ENCODE measurements at regions not wholly inside any gene's neighbourhood (a gene's known extent, or its start where the extent isn't known, plus 50 kb on each side); places are given as distances from the start of the nearest gene placed in this dataset.
"Not testable (repeated sequence)": the region's sequence is repeated elsewhere in the genome, so short reads cannot be mapped to it uniquely, and the experiment has no call there.

- ATAC-seq: not testable (repeated sequence)
Observed at GRCh38 chr9:41754403-41754802, 374.8 kb downstream of the CNTNAP3B start.

DNA sequence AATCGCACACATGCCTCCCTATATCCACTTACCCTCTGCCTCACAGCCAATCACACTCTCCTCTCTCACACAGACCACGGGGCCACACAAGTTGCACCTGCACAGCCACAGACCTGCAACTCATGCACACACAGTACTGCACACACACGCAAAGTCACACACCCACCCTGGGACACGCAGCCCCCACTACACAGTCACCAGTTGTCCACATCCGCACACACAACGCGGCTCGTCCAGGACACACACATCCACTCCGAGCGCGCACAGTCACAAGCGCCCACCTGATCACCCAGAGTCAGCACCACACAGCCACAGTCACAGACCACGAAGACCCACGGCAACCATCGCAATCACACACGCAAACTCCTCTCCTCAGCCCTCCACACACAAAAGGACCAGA, 387.3 kb downstream of the CNTNAP3B start:
- ATAC-seq: not testable (repeated sequence)

GRCh38 chr9:41741173-41741572, 388.1 kb downstream of the CNTNAP3B start:
- ATAC-seq: not testable (repeated sequence)

DNA sequence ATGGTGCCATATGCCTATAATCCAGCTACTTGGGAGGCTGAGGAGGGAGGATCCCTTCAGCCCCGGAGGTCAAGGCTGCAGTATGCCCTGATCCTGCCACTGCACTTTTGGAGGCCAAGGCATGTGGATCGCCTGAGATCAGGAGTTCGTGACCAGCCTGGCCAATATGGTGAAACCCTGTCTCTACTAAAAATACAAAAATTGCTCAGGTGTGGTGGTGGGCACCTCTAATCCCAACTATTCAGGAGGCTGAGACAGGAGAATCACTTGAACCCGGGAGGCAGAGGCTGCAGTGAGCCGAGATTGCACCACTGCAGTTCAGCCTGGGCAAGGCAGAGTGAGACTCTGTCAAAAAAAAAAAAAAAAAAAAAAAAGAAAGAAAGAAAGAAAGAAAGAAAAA, 390.5 kb downstream of the CNTNAP3B start:
- not testable (repeated sequence) for ATAC-seq

GRCh38 chr9:41699190-41699589, 430.0 kb downstream of the CNTNAP3B start:
- ATAC-seq: not testable (repeated sequence)

GRCh38 chr9:41697080-41697479, 432.1 kb downstream of the CNTNAP3B start:
- ATAC-seq: not testable (repeated sequence)

- not testable (repeated sequence) for ATAC-seq
Observed at GRCh38 chr9:41679312-41679711, 449.9 kb downstream of the CNTNAP3B start.

DNA sequence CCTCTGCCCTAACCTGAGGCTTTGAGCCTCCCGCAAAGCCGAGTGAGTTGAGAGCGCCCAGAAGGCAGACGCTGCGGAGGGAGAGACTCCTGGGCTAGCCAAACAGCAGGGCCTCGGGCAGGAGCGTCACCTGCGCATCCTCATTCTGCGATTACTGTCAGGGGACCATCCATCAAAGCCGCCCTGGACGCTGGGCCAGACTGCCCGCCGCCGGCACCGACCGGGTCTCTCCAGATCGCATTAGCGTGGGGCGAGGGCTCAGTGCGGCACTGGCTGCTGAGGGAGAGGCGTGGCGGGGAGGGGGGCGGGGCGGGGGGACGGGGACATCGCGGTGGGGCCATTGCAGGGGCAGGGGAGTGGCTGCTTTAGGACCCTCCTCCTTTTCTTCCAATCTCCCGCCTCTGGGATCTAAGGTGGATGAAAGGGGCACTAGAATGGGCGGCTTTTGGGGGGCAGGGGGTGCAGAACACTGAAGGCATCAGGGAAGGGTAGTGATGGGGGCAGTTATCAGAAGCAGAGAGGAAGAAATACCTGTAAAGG, 465.7 kb downstream of the CNTNAP3B start:
- not testable (repeated sequence) for ATAC-seq

DNA sequence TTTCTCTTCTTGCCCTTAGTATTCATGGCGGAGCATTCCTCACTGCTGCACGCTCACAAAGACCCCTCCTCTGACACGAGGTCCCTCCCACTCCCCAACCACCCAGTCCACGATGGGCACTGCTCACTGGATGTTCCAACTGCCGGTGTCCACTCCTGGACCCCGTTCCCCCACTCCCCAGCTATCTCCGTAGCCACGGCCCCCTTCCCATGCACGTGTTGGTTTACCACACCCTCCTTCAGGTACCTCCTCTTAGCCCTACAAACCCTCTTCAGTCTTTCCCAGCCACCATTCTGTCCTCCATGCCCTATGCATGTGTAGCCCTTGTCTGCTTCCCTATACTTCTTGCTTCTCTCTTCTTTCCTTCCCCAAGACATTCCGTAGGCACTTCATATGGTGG, 469.6 kb upstream of the ZNG1F start:
- not testable (repeated sequence) for ATAC-seq

DNA sequence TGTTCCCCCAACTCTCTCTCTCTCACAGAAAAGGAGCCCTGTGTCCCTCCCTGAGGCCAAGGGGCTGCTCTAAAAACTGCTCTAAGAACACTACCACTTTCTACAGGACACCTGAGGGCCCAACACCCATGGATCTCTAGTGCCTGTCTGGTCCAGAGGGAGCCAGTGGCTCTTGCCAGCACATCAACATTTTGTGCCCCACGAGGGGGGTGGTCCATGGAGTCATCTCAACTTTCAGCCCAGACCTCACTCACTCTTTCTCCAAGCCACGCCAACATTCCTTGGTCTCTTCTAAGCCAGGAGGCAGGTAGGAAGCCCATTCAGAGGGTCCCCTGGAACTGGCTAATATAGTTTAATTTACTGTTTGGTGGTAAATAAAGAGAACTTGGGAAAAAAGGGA, 469.0 kb upstream of the ZNG1F start:
- not testable (repeated sequence) for ATAC-seq

- ATAC-seq: not testable (repeated sequence)
Observed at GRCh38 chr9:41657141-41657540, 468.0 kb upstream of the ZNG1F start.

- ATAC-seq: not testable (repeated sequence)
Observed at GRCh38 chr9:41655071-41655554, 466.0 kb upstream of the ZNG1F start.

GRCh38 chr9:41654349-41654748, 465.2 kb upstream of the ZNG1F start:
- ATAC-seq: not testable (repeated sequence)

DNA sequence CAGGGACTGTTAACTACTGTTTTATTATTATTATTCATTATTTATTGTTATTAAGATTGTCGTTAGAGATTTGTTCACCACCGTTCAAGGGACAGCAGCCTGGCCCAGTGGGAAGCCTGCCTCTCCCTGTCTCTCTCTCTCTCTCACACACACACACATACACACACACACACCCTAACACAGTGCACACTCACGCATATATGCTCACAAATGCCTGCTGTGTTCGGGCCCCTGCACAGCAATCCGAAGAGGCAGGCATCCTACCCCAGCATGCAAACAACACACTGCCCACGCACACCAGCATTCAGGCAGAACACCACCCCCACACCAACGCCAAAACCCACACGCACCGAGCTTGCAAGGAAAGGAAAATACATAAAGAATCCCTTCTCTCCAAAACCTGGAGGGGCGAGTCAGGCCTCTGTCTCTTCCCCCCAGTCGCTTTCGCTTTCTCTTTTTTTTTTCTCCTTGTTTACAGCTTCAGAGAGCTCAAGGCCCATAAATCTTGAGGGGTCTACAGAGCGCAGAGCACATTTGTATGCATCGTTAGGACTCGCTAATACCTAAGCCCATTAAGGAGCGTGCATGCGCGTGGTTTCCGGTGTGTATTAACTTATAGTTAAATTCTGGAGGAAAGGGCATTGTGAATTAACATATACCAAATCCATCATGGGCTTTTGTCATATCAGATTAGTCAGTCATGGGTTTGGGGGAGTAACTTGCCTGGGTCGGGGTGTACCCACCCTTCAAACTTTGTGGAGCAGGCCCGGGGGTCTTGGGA, 464.6 kb upstream of the ZNG1F start:
- not testable (repeated sequence) for ATAC-seq

GRCh38 chr9:41652800-41653199, 463.7 kb upstream of the ZNG1F start:
- not testable (repeated sequence) for ATAC-seq

- ATAC-seq: not testable (repeated sequence)
Observed at GRCh38 chr9:41652100-41652713, 463.1 kb upstream of the ZNG1F start.

DNA sequence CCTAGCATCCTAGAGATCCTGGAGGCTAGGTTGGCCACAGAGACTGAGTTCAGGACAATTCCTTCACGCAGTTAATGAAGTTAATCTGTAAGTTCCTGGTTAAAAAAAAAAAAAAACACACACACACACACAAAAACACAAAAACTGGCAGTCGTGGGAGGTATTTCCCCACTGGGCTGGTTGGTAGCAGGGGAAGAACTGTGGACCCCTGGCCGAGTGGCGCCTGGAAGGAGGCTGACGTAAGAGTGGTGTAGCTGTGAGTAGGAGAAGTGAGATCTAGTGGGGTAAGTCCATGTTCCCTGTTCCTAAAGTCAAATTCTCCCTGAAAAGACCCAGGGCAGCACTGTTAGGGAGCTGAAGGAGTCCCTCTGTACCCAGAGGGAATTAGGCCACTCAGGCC, 461.0 kb upstream of the ZNG1F start:
- not testable (repeated sequence) for ATAC-seq

DNA sequence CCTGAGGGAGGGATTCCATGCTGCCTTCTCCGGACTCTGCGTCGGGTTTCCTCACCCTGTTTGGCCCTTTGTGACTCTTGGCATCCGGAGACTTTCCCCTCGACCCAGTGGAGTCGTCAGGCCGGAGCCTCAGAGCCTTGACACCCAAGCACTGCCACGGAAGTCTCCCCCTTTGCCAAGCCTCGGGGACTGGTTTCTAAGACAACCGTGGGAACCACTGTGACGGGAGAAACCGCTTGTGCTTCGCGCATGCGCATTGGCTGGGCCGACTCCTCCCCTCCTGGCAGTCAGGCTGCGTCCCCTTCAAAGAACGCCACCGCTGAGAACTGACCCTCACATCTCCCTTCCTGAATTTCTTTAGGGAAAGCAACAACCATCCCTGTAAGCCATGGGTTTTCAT, 459.4 kb upstream of the ZNG1F start:
- not testable (repeated sequence) for ATAC-seq

GRCh38 chr9:41646246-41646645, 457.1 kb upstream of the ZNG1F start:
- ATAC-seq: not testable (repeated sequence)

DNA sequence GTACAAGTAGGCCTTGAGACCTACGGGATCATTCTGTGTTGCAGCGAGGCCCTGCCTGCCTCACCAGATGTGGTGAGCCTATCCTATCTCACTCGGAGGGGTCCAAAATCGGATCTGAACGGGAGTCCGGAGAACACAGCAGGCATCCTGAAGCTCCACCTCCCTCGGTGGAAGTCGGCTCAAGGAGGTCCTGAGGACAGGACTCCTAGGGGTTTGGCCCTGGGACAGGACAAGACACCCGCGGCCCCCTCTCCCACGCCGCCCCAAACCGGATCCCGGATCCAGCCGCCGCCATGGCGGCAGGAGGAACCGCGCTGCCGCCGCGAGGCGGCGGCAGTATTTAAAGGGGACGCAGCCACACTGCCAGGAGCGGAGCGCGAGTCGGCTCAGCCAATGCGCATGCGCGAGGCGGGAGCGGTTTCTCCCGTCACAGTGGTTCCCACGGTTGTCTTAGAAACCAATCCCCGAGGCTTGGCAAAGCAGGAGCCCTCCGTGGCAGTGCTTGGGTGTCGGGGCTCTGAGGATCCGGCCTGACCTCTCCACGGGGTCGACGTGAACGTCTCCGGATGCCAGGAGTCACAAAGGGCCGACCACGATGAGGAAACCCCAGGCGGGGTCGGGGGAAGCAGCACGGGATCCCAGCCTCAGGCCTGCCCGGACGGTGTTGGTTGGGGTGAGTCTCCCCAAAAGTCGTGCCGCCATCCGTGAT, 454.6 kb upstream of the ZNG1F start:
- ATAC-seq: peak; percentile 78

GRCh38 chr9:41633726-41634125, 444.6 kb upstream of the ZNG1F start:
- not testable (repeated sequence) for ATAC-seq

DNA sequence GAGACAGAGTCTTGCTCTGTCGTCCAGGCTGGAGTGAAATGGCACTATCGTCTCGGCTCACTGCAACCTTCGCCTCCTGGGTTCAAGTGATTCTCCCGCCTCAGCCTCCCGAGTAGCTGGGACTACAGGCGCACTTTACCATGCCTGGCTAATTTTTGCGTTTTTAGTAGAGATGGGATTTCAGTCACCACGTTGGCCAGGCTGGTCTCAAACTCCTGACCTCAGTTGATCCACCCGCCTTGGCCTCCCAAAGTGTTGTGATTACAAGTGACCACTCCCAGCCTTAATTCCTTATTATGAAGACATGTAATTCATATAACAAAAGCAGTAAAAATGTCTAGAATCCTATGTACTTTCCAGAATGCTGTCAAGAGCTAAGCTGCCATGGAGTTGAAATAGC, 434.5 kb upstream of the ZNG1F start:
- not testable (repeated sequence) for ATAC-seq

DNA sequence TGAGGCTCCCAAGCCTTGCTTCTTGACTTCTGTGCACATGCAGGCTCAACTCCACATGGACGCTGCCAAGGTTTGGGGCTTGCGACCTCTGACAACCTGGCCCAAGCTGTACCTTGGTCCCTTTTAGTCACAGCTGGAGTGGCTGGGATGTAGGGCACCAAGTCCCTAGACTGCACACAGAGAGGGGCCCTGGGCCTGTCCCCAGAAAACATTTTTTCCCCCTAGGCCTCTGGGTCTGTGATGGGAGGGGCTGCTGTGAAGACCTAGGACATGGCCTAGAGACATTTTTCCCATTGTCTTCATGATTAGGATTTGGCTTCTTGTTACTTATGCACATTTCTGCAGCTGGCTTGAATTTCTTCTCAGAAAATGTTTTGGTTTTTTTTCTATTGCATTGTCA, 430.1 kb upstream of the ZNG1F start:
- ATAC-seq: not testable (repeated sequence)

Measured in SK-N-SH treated with all-trans-retinoic acid at 6 μM for 48 hours (cell line).